GM18951 (cell line): ENCODE measurements at regions not wholly inside any gene's neighbourhood (a gene's known extent, or its start where the extent isn't known, plus 50 kb on each side); places are given as distances from the start of the nearest gene placed in this dataset.
"Not testable (repeated sequence)": the region's sequence is repeated elsewhere in the genome, so short reads cannot be mapped to it uniquely, and the experiment has no call there.

Source experiments
- POLR2A ChIP-seq: IDR thresholded peaks from 4 replicates; pipeline ENCODE4 v1.6.1; 2011; ENCODE audit warnings: mild to moderate bottlenecking; ENCODE audit not compliant: insufficient read length, insufficient read depth; ENCODE audit errors: extremely low read depth
- in situ Hi-C: fragments of 300-500 bp; cut with MboI; formaldehyde crosslinking; loops from one replicate; pipeline ENCODE4 v1.12.0; 2022; ENCODE audit warnings: low sequenced_read_pairs, mixed read lengths, inconsistent platforms; ENCODE audit not compliant: unreplicated experiment

- in situ Hi-C loops: no loop called here
- TF ChIP-seq POLR2A: no peak
These were observed 1892.3 kb upstream of the PCDH7 start for GRCh38 chr4:28827866-28828265.

GRCh38 chr4:28831867-28832266 is 1888.3 kb upstream of the PCDH7 start:
- in situ Hi-C loops: no loop called here
- no peak for TF ChIP-seq POLR2A

- no peak for TF ChIP-seq POLR2A
- in situ Hi-C loops: no loop called here
These were observed 1887.7 kb upstream of the PCDH7 start for GRCh38 chr4:28832444-28832843.

- TF ChIP-seq POLR2A: no peak
- in situ Hi-C loops: no loop called here
These were observed 1886.0 kb upstream of the PCDH7 start for GRCh38 chr4:28834120-28834519.

- in situ Hi-C loops: no loop called here
- no peak for TF ChIP-seq POLR2A
These were observed 1884.7 kb upstream of the PCDH7 start for GRCh38 chr4:28835501-28835900.

- TF ChIP-seq POLR2A: no peak
- in situ Hi-C loops: no loop called here
These were observed 1877.9 kb upstream of the PCDH7 start for GRCh38 chr4:28842271-28842670.

- TF ChIP-seq POLR2A: no peak
- in situ Hi-C loops: no loop called here
These were observed 1875.0 kb upstream of the PCDH7 start for GRCh38 chr4:28845158-28845557.

GRCh38 chr4:28857028-28857427 is 1863.1 kb upstream of the PCDH7 start:
- in situ Hi-C loops: not testable (repeated sequence)

GRCh38 chr4:28868841-28869240 is 1851.3 kb upstream of the PCDH7 start:
- in situ Hi-C loops: no loop called here
- TF ChIP-seq POLR2A: no peak

- no peak for TF ChIP-seq POLR2A
- in situ Hi-C loops: no loop called here
These were observed 1841.0 kb upstream of the PCDH7 start for GRCh38 chr4:28879178-28879577.

GRCh38 chr4:28879900-28880299 is 1840.3 kb upstream of the PCDH7 start:
- in situ Hi-C loops: no loop called here

GRCh38 chr4:28883211-28883610 is 1837.0 kb upstream of the PCDH7 start:
- in situ Hi-C loops: no loop called here
- no peak for TF ChIP-seq POLR2A

More at GRCh38 chr4:28879900-28880299, 1840.3 kb upstream of the PCDH7 start:
- TF ChIP-seq POLR2A: no peak

GRCh38 chr4:28886934-28887333 is 1833.2 kb upstream of the PCDH7 start:
- no peak for TF ChIP-seq POLR2A
- in situ Hi-C loops: no loop called here

- no peak for TF ChIP-seq POLR2A
- in situ Hi-C loops: no loop called here
These were observed 1829.0 kb upstream of the PCDH7 start for GRCh38 chr4:28890949-28891775.

- in situ Hi-C loops: no loop called here
- TF ChIP-seq POLR2A: no peak
These were observed 1806.7 kb upstream of the PCDH7 start for GRCh38 chr4:28913466-28913865.

- no peak for TF ChIP-seq POLR2A
- in situ Hi-C loops: no loop called here
These were observed 1803.6 kb upstream of the PCDH7 start for GRCh38 chr4:28916585-28916984.
